ENCODE measurements at regions not wholly inside any gene's neighbourhood (a gene's known extent, or its start where the extent isn't known, plus 50 kb on each side); places are given as distances from the start of the nearest gene placed in this dataset.
"Not testable (repeated sequence)": the region's sequence is repeated elsewhere in the genome, so short reads cannot be mapped to it uniquely, and the experiment has no call there.

DNA sequence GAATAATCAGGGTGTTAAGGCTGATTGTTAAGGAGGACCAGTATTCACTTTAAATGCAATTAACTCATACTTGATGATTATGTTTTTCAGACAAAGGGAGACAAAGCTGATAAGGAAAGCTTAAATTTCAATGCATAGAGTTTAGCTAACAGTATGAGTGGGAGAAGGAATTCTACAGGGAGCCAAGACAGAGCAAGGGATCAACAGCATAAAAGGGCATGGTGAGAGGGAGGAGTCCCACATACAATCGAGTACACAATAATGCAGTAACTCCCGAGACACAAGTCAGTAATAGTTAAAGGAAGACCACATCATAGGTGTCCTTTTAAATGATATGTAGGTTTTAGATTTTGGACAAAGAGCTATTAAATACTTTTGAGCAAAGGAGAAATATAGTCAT, 191.7 kb upstream of the PTPRD start:
- in situ Hi-C loops (cut with HindIII; ENCODE audit: low sequenced_read_pairs) = no loop called here
- DNase-seq (ENCODE audit: low spot score) = no peak

- DNase-seq (ENCODE audit: low spot score) = no peak
- in situ Hi-C loops (cut with HindIII; ENCODE audit: low sequenced_read_pairs) = no loop called here
These were observed 194.1 kb upstream of the PTPRD start for GRCh38 chr9:10806868-10807267.

- DNase-seq (ENCODE audit: low spot score) = no peak
- in situ Hi-C loops (cut with HindIII; ENCODE audit: low sequenced_read_pairs) = no loop called here
These were observed 205.4 kb upstream of the PTPRD start for GRCh38 chr9:10818206-10818605.

DNA sequence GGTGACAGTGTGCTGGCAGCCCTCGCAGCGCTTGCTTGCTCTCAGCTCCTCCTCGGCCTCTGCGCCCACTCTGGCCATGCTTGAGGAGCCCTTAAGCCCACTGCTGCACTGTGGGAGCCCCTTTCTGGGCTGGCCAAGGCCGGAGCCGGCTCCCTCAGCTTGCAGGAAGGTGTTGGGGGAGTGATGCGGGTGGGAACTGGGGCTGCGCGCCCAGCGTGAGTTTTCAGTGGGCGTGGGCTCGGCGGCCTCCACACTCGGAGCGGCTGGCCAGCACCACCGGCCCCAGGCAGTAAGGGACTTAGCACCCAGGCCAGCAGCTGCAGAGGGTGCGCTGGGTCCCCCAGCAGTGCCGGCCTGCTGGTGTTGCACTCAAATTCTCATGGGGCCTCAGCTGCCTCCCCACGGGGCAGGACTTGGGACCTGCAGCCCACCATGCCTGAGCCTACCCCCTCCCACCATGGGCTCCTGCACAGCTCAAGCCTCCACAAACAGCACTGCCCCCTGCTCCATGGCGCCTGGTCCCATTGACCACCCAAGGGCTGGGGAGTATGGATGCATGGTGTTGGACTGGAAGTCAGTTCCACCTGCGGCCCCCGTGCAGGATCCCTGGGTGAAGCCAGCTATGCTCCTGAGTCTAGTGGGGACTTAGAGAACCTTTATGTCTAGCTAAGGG, 223.1 kb upstream of the PTPRD start:
- no peak for DNase-seq (ENCODE audit: low spot score)
- in situ Hi-C loops (cut with HindIII; ENCODE audit: low sequenced_read_pairs) = no loop called here

GRCh38 chr9:10843151-10843550, 230.3 kb upstream of the PTPRD start:
- in situ Hi-C loops (cut with HindIII; ENCODE audit: low sequenced_read_pairs) = no loop called here
- no peak for DNase-seq (ENCODE audit: low spot score)

GRCh38 chr9:10855847-10856246, 243.0 kb upstream of the PTPRD start:
- in situ Hi-C loops (cut with HindIII; ENCODE audit: low sequenced_read_pairs) = no loop called here
- DNase-seq (ENCODE audit: low spot score) = no peak

- DNase-seq (ENCODE audit: low spot score) = no peak
- in situ Hi-C loops (cut with HindIII; ENCODE audit: low sequenced_read_pairs) = no loop called here
These were observed 246.0 kb upstream of the PTPRD start for GRCh38 chr9:10858817-10859216.

DNA sequence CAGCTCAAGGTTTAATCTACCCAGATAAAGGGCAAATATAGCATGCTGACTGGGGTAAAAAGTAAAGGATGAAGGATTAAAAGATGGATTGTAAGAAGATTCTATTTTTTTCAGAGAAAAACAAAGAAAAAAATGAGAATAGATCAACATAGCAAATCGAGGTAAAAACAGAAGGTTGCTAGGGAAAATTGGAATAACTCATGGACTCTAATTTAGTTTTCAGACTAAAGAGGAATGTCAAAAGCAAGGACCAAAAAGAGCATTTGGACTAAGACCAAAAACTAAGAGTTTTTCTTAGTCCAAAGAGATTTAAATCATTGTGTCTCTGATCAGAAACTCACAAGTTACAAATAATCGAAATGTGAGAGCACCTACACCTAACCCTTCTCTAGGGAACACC, 250.7 kb upstream of the PTPRD start:
- no peak for DNase-seq (ENCODE audit: low spot score)
- in situ Hi-C loops (cut with HindIII; ENCODE audit: low sequenced_read_pairs) = no loop called here

- in situ Hi-C loops (cut with HindIII; ENCODE audit: low sequenced_read_pairs) = no loop called here
- DNase-seq (ENCODE audit: low spot score) = no peak
These were observed 254.4 kb upstream of the PTPRD start for GRCh38 chr9:10867194-10867593.

DNA sequence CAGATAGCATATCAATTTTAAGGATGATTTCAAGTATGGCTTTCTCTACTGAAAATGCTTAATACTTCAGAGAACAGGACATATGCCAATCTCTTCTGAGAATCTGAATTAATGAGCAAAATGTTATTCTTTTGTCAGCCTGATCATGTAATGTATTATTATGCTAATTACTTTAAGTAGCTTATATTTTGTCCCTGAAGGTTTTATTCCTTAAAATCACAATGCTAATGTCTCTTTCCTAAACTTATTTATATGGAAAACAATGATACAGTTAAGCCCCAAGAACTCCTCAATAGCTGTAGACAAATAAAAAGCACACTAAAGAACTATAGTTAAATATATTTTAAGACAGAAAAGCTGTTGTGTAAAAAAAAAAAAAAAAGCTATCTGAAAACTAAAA, 256.9 kb upstream of the PTPRD start:
- in situ Hi-C loops (cut with HindIII; ENCODE audit: low sequenced_read_pairs) = no loop called here
- DNase-seq (ENCODE audit: low spot score) = no peak

DNA sequence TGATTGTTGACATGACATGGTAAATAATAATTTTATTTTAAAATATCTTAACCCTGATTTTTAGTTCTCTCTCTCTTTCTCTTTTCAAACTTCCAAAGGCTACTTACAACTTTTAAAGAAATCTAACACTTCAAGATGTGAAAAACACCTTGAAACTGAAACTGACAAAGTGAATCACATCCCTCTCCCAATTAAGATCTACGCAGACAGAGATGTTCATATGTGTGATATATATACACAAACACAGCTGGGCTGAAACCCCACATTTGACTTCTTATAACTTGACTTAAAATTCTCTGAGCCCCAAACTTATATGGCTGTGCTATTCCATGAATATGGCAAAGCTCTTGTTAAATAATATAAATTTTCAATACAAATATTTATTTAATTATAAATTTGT, 261.2 kb upstream of the PTPRD start:
- in situ Hi-C loops (cut with HindIII; ENCODE audit: low sequenced_read_pairs) = no loop called here
- DNase-seq (ENCODE audit: low spot score) = no peak

DNA sequence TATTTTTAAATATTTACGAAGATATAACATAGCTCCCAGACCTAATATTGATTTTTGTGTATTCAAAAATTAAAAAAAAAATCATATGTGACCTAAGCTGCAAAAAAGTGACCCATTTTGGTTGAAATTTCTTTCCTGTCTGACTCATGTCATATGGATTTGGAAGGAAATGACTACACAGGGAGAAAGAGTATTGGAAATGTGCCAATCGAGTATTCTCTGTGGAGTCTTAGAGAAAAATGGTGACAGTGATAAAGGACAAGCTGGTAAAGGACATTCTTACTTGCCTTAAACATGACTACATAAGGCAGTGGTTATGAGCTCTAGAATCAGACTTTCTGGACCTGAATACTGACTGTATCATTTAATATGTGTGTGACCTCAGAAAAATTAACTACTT, 262.9 kb upstream of the PTPRD start:
- in situ Hi-C loops (cut with HindIII; ENCODE audit: low sequenced_read_pairs) = no loop called here
- DNase-seq (ENCODE audit: low spot score) = no peak

DNA sequence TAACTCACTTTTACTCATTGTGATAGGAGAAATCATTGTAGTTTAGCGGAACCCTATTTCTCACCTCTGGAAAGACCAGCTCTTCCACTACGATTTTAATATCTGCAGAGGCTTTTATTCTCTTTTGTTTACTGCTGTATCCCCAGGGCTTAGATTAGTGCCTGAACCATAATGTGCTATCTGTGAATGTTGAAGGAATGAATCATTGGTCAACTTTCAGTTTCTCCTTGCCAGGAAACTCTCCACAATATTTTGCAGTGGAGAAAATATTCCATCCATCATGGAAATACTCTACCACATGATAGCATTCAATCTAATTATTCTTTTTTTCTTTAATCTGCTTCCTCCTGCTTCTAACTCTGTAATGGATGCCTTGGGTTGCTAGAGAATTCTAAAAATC, 263.5 kb upstream of the PTPRD start:
- in situ Hi-C loops (cut with HindIII; ENCODE audit: low sequenced_read_pairs) = no loop called here
- no peak for DNase-seq (ENCODE audit: low spot score)

GRCh38 chr9:10890266-10890665, 277.5 kb upstream of the PTPRD start:
- in situ Hi-C loops (cut with HindIII; ENCODE audit: low sequenced_read_pairs); DNase-seq (ENCODE audit: low spot score): not testable (repeated sequence)

GRCh38 chr9:10899509-10899908, 286.7 kb upstream of the PTPRD start:
- in situ Hi-C loops (cut with HindIII; ENCODE audit: low sequenced_read_pairs) = no loop called here
- no peak for DNase-seq (ENCODE audit: low spot score)

- in situ Hi-C loops (cut with HindIII; ENCODE audit: low sequenced_read_pairs) = no loop called here
These were observed 291.2 kb upstream of the PTPRD start for GRCh38 chr9:10903969-10904368.

GRCh38 chr9:10910779-10911178, 298.0 kb upstream of the PTPRD start:
- in situ Hi-C loops (cut with HindIII; ENCODE audit: low sequenced_read_pairs) = no loop called here

More at GRCh38 chr9:10903969-10904368, 291.2 kb upstream of the PTPRD start:
- DNase-seq (ENCODE audit: low spot score) = no peak

GRCh38 chr9:10911373-10911772, 298.6 kb upstream of the PTPRD start:
- DNase-seq (ENCODE audit: low spot score) = no peak
- in situ Hi-C loops (cut with HindIII; ENCODE audit: low sequenced_read_pairs) = no loop called here

More at GRCh38 chr9:10910779-10911178, 298.0 kb upstream of the PTPRD start:
- DNase-seq (ENCODE audit: low spot score) = no peak

GRCh38 chr9:10917001-10917400, 304.2 kb upstream of the PTPRD start:
- DNase-seq (ENCODE audit: low spot score) = no peak
- in situ Hi-C loops (cut with HindIII; ENCODE audit: low sequenced_read_pairs) = no loop called here

GRCh38 chr9:10921671-10922070, 308.9 kb upstream of the PTPRD start:
- in situ Hi-C loops (cut with HindIII; ENCODE audit: low sequenced_read_pairs) = no loop called here
- DNase-seq (ENCODE audit: low spot score) = no peak

DNA sequence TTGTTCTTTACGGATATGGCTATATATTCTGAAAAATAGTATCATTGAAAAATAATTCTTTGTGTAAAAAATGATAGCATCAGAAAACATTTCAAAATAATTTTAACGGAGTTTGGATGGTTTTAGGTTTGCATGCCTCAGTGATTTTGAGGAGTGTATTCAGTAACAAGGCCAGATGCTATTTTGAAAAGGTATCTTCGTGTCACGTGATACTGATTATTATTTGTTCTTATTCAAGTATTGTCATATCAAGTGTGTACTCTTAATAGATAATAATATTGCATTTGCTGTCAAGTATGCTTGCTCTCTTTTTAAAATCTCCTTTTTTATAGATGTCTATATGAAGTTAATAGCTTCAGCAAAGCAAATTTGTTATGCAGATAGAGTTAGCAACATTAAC, 313.1 kb upstream of the PTPRD start:
- DNase-seq (ENCODE audit: low spot score) = no peak
- in situ Hi-C loops (cut with HindIII; ENCODE audit: low sequenced_read_pairs) = no loop called here

DNA sequence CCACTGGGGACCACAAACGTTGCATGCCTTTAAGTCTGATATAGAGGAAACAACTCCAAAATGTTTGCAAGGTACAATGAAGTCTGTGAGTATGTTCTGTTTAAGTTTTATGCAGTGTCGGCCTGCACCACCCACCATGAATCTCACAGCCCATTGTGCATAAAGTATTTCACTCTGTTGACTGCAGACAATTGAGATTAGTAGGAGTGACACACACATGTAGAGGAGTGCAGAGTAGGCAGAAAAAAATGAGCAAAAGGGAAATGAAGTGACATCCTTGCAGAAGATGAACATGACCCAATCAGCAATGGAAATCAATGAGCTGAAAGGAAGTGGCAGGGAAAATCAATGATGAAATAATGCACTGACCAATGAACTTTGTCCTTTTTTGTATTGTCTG, 315.6 kb upstream of the PTPRD start:
- no peak for DNase-seq (ENCODE audit: low spot score)
- in situ Hi-C loops (cut with HindIII; ENCODE audit: low sequenced_read_pairs) = no loop called here
